HG02642 (cell line): ENCODE measurements at regions not wholly inside any gene's neighbourhood (a gene's known extent, or its start where the extent isn't known, plus 50 kb on each side); places are given as distances from the start of the nearest gene placed in this dataset.

Experiments used
- ATAC-seq: cut with Tn5 transposase; IDR thresholded peaks from one replicate; pipeline ENCODE4 v1.9.1; 2021; ENCODE audit warnings: mild to moderate bottlenecking; ENCODE audit not compliant: unreplicated experiment, poor library complexity

DNA sequence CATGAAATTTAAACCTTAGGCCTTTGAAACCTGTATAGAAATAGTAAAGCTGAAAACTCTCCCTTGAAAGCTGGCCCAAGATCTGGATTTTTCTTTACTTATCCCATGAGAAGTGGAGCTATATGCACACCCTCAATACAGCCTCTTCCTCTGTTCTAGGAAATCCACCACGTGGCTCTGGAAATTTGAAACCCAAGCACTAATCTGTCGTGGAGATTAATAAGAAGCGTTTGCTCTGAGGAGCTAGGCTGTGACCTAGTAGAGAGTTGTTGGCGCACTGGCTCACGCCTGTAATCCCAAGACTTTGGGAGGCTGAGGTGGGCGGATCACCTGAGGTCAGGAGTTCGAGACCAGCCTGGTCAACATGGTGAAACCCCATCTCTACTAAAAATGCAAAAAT is 291.3 kb upstream of the PLXNA2 start:
- ATAC-seq: no peak

DNA sequence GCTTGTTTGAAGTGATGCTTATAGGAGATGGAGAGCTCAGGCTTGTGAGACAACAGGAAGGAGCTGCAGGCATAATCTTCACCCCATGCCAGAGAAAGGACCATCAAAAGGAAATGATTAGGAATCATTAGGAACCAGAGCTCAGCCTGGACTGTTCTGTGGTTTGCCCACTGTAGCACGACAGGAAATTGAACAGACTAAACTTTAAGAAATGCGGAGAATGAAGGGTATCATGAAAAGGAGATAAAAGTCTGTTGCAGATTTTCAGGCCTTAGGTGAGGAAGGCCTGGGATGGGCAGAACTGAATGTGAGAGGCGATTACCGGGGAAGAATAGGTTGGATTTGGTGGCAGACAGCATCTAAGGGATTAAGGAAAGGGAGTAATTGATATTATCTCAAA is 292.0 kb upstream of the PLXNA2 start:
- ATAC-seq: no peak

GRCh38 chr1:208537198-208537597 is 293.0 kb upstream of the PLXNA2 start:
- no peak for ATAC-seq

DNA sequence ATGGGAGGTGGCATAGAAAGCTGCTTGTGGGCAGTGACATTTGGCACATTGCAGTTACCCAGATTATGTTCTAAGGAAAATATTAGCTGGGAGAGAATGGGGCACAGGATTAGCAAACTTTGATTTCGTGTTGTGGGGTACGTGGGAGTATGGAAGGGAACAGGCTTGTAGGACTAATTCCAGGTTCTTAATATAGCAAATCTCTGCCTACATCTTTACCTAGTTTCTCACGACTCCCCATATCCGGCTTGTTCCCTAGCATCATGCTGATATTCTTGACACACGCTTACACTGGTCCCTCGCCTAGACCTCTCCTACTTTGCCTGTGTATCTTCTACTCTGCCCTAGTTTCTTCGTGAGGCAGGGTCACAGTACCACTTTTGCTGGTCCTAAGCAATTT is 293.9 kb upstream of the PLXNA2 start:
- ATAC-seq: no peak

DNA sequence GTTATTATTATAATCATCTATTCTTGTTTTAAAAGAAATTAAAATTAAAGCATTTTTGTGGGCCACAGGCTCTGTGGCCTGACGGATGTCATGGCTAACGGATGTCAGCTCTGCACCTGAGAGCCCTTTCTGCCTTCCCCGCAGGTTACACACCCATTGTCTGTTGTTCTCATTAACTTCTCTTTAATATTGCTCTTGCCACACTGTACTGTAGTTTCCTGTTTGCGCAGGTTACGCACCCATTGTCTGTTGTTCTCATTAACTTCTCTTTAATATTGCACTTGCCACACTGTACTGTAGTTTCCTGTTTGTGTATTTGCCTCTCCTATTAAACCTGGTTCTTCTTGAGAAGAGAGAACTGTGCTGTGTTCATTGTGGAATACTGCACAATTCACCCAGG is 294.4 kb upstream of the PLXNA2 start:
- ATAC-seq: no peak

DNA sequence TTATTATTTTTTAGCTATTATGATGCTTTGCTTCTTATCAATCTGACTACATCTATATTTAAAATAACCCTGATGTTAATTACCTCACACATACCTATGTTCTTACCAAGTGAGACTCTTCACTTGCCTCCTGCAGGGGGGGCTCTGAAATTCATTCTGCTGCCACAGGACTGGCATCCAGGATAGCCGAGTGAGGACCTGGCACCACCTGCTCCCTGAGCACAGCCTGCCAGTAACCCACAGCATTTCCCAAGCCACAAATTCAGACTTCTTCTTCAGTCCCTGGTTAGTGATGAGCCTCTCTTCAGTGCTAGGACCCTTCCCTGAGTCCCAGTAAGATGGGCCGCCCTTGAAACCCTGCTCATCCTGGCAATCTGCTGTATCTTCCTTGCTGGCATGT is 296.5 kb upstream of the PLXNA2 start:
- no peak for ATAC-seq

DNA sequence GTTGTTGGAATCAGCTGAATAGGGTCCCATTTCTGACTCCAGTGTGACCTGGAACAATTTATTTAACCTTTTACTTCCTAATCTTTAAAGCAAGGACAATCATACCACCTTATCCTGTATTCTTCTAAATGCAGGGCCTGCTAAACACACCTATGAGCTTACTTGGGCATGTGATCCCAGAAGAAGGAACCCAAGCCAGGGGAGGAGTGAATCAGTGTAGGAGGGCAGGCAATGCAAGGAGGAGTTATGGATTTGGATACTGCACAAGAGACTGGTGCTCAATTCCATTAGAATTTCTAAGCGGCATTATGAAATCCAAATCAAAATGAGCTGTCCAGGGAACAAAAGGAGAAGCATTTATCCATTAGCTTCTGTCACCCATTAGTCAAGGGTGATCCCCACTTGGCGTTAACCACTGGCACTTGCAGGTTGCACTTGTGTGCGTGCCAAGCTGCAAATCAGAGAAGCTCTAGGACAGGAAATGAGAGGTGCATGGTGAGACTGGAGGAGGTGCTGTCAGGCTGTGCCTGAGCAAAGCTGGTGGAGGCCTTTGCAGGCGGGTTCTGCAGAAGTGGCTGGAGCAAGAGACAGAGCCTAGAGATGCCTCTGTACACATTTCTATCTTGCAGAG is 297.2 kb upstream of the PLXNA2 start:
- ATAC-seq: no peak

GRCh38 chr1:208542309-208542708 is 298.1 kb upstream of the PLXNA2 start:
- no peak for ATAC-seq

- no peak for ATAC-seq
These were observed 299.9 kb upstream of the PLXNA2 start for GRCh38 chr1:208544053-208544452.

- ATAC-seq: no peak
These were observed 300.6 kb upstream of the PLXNA2 start for GRCh38 chr1:208544794-208545193.

DNA sequence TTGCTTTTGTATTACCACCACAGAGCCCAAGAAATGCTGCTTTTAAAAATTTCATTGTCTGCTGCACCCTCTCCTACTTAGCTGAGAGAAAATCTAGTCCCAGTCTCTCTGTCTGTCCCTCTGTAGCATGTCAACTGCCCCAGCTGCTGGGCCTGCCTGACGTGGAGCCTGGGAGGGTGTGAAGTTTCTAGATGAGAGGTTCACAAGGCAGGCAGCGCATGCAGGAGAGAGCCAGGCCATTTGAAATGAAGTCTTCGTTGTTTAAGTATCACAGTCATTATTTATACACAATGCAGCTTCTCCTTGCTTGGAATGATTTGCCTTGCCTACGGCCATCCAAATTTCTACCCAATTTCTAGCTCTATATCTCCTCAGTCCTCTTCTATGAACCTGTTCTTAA is 306.8 kb upstream of the PLXNA2 start:
- ATAC-seq: no peak

DNA sequence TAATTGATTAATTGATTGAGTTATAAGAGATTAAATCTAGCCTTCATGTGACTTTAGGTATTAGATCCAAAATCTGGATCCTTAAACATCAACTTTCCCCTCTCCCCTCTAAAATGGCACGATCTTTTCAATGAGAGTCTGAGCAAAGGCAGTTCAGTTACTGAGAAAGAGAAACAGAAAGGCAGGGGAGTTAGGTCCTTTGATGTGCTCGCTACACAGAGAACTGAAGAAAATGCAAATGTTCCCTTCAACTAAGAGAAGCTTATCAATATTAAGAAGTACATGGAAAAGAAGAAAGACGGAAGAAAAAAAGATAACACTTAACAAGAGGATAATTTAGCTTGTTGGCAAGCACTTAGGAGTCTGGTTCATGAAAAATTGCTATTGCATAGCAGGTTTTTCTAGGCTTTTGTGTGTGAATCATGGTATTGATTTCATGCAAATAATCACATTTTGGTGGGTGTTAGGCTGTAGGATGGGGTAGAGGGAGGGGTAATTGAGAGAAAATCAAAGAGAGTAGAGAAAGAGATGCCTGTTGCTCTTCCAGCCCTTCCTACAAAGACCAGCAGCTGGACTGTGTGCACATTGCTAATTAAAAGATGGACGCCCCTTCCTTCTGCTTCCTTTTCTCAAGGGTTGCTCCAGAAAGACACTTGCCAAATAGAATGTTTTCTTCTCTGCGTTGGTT is 307.6 kb upstream of the PLXNA2 start:
- ATAC-seq: no peak

GRCh38 chr1:208552928-208553327 is 308.7 kb upstream of the PLXNA2 start:
- no peak for ATAC-seq

DNA sequence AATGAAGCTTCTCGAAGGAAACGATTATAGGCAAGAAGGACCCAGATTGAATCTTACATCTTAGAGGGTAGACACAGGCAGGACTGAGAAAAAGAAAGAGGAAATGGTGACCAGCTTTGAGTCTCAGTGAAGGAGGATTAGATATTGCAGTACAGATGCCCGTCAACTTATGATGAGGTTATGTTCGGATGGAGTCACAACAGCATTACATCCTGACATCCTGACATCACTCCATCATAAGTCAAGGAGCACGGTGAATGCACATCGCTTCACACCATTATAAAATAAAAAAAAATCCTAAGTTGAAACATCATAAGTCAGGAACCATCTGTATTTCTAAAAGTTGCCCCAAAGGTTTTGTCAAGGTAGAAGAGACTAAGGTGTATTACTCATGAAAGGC is 312.3 kb upstream of the PLXNA2 start:
- no peak for ATAC-seq

GRCh38 chr1:208557046-208557722 is 313.0 kb upstream of the PLXNA2 start:
- ATAC-seq: no peak

DNA sequence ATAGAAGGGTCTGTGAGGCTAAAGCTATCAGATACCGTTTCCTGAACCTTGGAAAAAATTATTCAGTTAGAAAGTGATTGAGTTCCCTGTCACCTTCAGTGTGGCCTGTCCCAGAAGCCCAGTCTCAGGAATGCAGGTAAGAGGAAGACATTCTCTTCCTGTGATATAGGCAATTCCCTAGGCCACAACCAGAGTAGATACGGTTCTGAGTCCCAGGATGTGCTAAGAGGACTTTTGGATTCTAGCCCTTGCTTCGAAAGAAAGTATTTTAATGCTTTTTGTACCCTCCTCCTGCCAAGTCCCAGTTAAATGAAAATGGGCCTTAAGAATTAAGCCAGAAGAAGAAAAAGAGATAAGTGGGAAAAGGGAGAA is 313.5 kb upstream of the PLXNA2 start:
- no peak for ATAC-seq

GRCh38 chr1:208559597-208560329 is 315.6 kb upstream of the PLXNA2 start:
- ATAC-seq: no peak

DNA sequence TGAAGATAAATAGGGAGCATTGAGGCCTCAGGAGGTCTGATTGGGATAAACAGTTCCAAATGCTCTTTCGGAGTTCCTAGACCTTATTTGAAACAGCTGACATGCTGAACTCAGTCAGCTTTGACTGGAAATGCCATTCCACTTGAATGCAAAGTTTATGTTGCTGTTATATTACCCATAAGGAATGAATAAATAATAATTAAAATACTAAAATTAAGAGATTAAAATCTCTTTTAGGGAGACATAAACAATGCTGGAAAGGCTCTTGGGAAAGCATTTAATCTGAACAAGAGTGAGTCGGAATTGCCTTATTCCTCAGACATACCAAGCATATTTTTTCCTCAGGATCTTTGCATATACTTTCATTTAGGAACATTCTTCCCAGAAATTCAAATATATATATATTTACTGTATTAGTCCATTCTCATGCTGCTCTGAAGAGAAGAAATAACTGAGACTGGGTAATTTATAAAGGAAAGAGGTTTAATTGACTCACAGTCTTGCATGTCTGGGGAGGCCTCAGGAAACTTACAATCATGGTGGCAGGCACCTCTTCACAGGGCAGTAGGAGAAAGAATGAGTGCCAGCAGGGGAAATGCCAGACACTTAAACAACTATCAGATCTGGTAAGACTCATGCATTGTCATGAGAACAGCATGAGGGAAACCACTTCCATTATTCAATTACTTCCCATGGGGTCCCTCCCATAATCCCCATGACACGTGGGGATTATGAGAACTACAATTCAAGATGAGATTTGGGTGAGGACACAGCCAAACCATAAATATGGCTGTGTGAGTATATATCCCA is 318.2 kb upstream of the PLXNA2 start:
- no peak for ATAC-seq

DNA sequence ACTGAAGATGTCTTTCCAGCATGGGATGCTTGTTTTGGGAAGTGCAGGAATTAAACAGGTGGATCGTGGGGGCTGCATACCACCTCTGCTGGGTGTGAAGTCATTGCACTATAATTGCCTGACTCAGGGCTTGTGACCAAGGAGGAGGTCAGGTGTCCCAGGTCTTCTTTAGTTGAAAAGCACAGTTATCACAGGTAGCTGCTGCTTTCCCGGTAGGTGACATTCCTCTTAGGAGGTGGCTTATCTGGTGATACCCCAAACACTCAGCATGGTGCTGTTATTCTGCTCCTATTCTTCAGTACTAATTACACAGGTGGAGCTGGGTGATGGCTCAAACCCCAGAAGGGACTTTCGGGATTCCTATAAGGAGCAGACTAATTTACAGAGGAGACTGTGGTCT is 320.3 kb upstream of the PLXNA2 start:
- ATAC-seq: no peak

- no peak for ATAC-seq
These were observed 321.7 kb upstream of the PLXNA2 start for GRCh38 chr1:208565756-208566440.
